ENCODE measurements at regions not wholly inside any gene's neighbourhood (a gene's known extent, or its start where the extent isn't known, plus 50 kb on each side); places are given as distances from the start of the nearest gene placed in this dataset.
"Not testable (repeated sequence)": the region's sequence is repeated elsewhere in the genome, so short reads cannot be mapped to it uniquely, and the experiment has no call there.

GRCh38 chr7:68887116-68887515 is 711.2 kb upstream of the AUTS2 start:
- TF ChIP-seq POLR2A, CTCF, EP300, POLR2AphosphoS5 (IDR thresholded peaks at IDR 0.05): not testable (repeated sequence)

Data from gastroesophageal sphincter (tissue), 3 donors.